ENCODE measurements at regions not wholly inside any gene's neighbourhood (a gene's known extent, or its start where the extent isn't known, plus 50 kb on each side); places are given as distances from the start of the nearest gene placed in this dataset.

- DNase-seq, result no peak
Observed at GRCh38 chr11:119882316-119882715, 153.3 kb upstream of the NECTIN1 start.

DNA sequence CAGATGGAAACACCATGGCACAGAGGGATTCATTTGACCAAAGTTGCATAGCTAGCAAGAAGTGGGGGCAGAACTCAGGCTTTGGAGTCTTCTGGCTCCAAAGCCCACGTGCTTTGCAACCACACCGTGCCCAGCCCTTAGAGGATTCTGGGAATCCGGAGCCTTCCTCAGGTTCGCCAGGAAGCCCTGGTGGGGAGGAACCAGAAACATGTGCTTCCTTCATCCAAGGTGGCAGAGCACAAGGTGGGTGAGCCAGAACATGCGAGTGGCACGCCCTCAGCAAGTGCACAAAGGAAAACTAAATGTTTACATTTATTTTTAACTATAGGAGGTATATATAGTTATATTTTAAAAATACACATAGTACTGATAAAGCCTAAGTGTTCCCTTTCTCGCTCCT is 151.9 kb upstream of the NECTIN1 start:
- no peak for DNase-seq

DNA sequence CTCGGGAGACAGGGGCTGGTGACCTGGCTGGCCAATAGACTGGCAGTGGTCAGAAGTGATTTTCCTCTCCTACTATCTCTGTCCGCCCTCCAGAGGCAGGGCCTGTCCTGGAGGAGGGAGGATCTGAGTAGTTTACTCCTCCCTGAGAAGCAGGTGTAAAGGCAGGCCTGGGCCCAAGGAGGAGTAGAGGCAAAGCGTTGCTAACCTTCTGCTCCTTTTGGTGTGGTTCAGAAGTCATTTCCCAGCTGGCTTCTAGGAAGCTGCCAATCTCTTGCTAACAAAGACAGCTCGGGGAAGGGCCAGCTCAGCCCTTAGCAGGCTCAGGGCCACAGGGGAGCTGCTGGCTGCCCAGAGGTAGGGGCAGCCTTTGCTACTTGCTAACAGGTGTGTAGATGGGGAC is 151.1 kb upstream of the NECTIN1 start:
- DNase-seq, result no peak

DNA sequence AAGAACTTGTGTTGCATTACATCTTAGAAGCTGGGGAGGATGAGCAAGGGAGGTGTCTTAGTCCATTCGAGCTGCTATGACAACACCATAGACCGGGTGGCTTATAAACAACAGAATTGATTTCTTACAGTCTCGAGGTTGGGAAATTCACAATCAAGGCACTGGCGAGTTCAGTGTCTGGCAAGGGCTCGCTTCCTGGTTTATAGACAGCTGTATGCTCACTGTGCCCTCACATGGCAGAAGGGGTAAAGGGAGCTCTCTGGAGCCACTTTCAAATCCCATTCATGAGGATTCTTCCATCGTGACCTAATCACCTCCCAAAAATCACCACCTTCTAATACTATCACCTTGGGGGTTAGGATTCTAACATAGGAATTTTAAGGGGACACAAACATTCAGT is 150.0 kb upstream of the NECTIN1 start:
- DNase-seq, result no peak

GRCh38 chr11:119876841-119877240 is 147.8 kb upstream of the NECTIN1 start:
- no peak for DNase-seq

DNA sequence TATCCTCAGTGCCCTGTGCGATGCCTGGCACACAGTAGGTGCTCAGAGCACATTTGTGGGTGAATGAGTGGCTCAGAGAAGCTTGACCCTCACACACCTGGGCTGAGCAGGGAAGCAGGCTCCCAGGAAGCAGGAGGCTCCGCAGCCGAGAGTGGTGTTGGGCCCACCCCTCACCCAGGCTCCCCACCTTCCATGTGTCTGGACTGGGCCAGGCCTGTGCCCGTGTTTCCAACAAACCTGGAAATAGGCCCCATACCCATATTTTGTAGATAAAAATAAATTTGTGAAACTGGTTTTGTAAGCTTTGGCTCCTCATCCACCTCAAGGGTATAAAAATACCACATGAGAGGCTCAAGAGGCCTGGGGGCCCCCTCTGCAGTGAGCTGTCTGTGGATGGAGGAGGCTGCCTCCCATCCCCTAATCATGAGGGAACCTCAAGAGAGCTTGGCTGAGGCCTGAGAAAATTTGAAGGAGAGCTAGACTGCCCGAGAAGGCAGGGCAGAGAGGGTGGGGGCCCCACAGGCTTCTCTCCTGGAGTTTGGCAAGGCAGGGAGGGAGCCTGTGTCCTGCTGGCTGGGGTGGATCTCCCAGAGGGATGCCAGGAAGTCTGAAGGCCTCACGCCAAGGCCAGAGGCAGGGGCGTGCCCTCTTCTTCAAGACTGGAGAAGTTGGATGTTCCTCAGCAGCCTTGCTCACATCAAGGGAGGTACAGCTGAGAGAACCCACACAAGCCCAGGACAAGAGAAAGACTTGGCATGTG is 147.0 kb upstream of the NECTIN1 start:
- no peak for DNase-seq

DNA sequence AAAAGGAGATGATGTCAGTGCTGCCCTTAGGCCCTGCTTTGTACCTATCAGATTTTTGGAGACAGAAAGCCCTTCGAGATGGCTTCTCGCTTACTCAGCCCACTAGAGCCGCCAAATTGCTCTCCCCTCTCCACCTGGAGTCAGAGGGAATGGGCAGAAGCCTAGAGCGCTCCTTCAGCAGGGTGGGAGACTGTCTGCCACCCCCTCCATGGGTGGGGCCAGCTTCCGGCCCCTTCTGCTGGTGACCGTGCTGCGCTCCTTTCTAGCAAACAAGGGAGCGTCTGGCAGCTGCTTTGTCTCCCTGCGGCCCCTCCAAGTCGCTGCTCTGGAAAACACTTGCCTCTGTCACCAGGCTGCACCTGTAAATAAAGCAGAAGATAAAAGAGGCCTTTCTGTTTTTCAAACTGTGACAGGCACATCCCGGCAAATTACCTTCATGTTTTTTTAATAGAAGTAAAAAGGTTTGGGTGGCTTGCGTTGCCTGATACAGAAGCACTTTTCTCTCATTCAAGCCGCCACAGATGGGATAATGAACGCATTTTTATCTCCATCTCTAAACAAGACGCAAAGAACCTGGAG is 145.7 kb upstream of the NECTIN1 start:
- DNase-seq, result no peak

DNA sequence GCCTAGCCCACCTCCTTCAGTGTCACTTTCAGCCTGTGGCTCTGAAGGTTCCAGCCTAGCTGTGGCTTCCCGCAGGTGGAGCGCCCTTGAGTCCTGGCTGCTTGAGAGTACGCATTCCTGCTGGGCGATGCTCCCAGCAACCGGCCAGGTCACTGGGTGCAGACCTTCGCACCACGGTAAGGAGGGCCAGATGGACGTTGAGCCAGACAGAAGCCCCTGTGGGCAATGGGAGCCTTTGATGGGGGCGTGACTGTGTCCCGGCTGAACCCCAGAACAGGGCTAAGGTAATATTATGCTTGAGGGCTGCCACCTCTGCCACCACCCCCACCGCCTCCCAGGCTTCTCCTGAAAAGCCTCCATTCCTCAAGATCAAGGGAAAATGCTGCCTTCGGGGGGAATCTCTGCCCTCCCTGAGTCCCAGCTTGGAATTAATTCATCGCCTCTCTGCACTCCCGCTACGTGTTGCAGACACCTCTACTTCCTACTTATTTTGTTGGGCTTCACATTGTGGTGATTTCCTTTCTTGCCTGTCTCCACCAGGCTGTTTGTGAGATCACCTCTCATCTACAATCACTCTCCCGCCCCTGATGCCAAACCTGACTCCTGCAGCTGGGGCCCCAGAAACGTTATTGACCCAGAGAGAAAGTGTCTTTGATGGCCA is 144.9 kb upstream of the NECTIN1 start:
- no peak for DNase-seq

GRCh38 chr11:119872611-119873310 is 143.8 kb upstream of the NECTIN1 start:
- no peak for DNase-seq

DNA sequence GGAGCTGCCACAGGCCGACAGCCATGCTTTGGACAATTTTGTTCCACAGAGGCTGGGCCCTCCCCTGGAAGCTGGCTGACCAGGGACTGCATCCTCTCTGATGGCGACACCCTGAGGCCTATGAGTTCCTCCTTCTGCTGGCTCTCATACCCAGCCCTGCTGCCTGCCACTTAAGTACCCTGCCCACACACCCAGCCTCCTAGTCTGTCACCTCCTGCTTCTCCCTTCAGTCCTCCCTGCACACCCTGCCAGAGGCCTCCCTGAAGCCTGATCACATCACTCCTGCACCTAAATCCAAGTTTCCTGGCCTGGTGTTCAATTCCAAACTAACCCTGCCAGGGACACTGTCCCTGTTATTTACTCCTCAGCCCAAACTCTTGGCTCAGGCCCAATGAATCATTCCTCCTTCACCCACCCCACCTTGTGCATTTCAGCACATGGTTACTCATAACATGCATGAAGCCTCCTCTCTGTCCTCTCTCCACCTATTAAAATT is 136.7 kb upstream of the NECTIN1 start:
- DNase-seq, result no peak

DNA sequence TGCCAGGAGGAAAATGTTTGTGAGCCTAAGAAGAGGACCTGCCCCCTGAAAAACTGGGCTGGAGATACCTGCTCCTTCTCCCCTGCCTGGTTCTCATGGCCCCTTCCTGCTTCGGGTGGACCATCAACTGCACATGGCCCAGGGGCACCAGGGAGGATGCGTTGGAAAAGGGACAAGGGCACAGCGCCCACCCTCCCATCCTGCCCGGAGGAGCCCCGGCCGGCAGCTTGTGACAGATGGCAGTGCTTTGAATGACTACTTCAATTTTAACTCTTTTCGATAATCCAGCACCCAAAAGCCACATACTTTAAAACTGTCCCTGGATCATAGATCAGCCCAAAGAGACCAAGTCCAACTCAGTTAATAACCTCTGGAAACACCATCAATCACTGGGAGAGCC is 135.8 kb upstream of the NECTIN1 start:
- no peak for DNase-seq

DNA sequence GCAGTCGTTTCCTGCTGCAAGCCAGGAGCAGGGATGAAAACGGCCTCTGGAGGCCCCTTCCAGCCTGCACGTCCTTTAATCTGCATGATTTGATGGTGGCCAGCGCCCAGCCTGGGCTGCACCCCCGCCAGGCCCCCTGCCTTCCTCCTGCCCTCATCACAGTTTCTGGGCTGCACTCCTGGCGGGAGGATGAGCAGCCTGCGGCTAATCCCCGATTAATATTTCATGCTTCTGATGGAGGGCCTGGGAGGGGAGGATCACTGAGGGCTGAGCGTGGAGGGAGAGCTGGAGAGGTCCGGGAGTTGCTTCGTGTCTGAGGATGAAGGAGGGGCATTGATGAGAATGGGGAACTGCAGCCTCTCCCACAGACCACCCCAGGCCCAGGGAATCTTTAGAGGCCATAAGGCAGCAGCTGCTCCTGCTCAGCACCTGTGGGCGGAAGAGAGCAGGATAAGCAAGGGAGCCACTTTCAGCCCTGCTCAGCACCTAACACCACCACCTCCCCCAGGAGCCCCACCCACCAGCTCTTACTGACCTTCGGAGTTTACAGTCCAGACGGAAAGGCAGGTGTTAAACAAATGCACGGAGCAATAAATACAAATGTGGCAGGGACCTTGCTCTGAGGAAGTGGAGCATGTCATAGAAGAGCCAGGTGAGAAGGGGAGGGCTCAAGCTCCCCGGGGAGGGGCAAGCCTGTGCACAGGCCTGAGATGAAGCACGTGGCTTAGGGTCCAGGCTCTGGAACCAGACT is 135.0 kb upstream of the NECTIN1 start:
- DNase-seq, result peak; percentile 31

GRCh38 chr11:119863236-119863635 is 134.2 kb upstream of the NECTIN1 start:
- no peak for DNase-seq

- no peak for DNase-seq
Observed at GRCh38 chr11:119861160-119861559, 132.2 kb upstream of the NECTIN1 start.

GRCh38 chr11:119860561-119861094 is 131.6 kb upstream of the NECTIN1 start:
- no peak for DNase-seq

GRCh38 chr11:119859684-119860083 is 130.7 kb upstream of the NECTIN1 start:
- DNase-seq, result no peak

DNA sequence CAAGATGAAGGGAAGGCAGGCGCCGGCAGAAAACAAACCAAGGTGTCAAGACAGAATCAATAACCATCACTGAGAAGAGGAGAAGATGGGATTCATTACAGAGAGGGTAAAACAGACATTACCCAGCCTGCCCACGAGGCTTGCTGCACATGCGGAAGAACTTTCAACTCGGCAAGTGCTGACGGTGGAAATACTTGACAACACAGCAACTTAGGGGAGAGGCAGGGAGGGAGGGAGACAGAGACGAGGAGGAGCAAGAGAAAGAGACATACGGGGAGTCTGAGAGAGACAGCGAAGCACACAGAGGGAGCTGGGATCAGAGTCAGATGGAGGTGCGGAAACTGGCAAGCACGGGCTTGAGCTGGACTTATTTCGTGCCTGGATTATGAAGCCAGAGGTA is 129.3 kb upstream of the NECTIN1 start:
- DNase-seq, result no peak

DNA sequence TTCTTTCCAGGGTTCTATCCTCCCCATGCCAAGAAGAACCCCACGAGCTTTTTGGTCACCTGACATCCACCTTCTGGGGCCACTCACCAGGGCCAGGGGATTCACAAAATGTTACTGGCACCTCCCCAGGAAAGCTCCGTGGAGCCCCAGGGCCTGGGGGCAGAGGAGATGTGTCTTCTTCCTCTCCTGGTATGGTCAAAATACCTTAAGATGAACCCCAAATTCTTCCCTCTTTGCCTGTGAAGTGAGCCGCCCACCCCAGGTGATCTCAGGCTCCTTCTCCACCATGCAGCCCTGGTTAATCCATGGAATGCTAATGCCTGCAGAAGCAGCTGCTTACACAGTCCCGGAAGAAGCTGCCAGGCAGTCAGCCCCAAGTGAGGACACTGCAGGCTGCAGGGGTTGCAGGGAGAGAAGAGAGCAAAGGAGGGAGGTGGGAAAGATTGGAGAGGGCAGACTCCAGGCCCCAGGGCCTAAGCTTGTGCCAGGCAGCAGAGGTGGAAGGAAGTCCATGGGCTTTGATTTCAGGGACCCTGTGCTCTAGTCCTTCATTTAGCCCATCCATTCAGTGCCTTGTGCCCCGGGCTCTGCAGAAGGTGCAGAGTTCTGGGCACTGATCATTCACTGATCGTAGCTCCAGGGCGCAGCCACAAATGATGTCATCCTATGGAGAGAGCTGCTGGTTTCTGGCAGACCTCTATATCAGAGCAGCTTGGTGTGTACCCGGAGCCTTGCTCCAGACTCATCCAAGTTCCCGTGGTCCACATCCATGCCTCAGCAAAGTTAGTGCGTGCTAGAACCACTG is 127.9 kb upstream of the NECTIN1 start:
- DNase-seq, result no peak

DNA sequence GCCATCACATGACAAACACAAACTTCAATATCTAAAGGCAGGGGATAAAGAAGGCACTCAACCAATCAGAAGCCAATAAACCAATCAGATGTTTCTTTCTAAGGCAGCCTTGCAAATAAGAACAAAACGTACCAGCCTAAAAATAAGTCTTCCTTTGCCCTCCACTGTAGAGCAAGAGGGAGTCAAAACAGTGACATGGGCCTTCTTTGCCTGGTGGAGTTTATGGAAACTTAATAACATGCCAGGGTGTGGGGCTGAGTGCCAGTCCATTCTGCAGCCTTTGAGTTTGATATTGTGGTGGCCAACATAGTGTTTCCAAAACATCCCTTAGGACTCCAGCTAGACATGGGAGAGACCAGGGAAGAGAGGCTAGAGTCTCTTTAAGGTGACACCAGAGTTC is 126.1 kb upstream of the NECTIN1 start:
- DNase-seq, result no peak

GRCh38 chr11:119854521-119854920 is 125.5 kb upstream of the NECTIN1 start:
- DNase-seq, result no peak

All from left kidney (tissue), 1 donor.